GM21515 (cell line): ENCODE measurements at regions not wholly inside any gene's neighbourhood (a gene's known extent, or its start where the extent isn't known, plus 50 kb on each side); places are given as distances from the start of the nearest gene placed in this dataset.

Experiments used
- ATAC-seq: cut with Tn5 transposase; IDR thresholded peaks from one replicate; pipeline ENCODE4 v1.9.1; 2021; ENCODE audit not compliant: unreplicated experiment

GRCh38 chr3:57009802-57010201 is 50.7 kb upstream of the SPATA12 start:
- no peak for ATAC-seq

- ATAC-seq = no peak
Measured at GRCh38 chr3:57009367-57009766, 51.1 kb upstream of the SPATA12 start.

- ATAC-seq = no peak
Measured at GRCh38 chr3:57007521-57008460, 52.7 kb upstream of the SPATA12 start.

- no peak for ATAC-seq
Measured at GRCh38 chr3:57006949-57007419, 53.5 kb upstream of the SPATA12 start.

- no peak for ATAC-seq
Measured at GRCh38 chr3:57006179-57006657, 54.2 kb upstream of the SPATA12 start.

- ATAC-seq = no peak
Measured at GRCh38 chr3:57004229-57004628, 56.2 kb upstream of the SPATA12 start.

GRCh38 chr3:57003676-57004075 is 56.8 kb upstream of the SPATA12 start:
- ATAC-seq = no peak

GRCh38 chr3:57001356-57001755 is 59.1 kb upstream of the SPATA12 start:
- ATAC-seq = no peak

- no peak for ATAC-seq
Measured at GRCh38 chr3:57000012-57000411, 60.5 kb upstream of the SPATA12 start.

- ATAC-seq = no peak
Measured at GRCh38 chr3:56999547-56999946, 60.9 kb upstream of the SPATA12 start.

GRCh38 chr3:56998076-56998529 is 62.4 kb upstream of the SPATA12 start:
- no peak for ATAC-seq

- ATAC-seq = no peak
Measured at GRCh38 chr3:56997675-56998074, 62.8 kb upstream of the SPATA12 start.

GRCh38 chr3:56997041-56997440 is 63.4 kb upstream of the SPATA12 start:
- ATAC-seq = no peak

- ATAC-seq = no peak
Measured at GRCh38 chr3:56994391-56994790, 66.1 kb upstream of the SPATA12 start.

GRCh38 chr3:56990641-56991015 is 69.8 kb upstream of the SPATA12 start:
- no peak for ATAC-seq

- no peak for ATAC-seq
Measured at GRCh38 chr3:56989977-56990640, 70.4 kb upstream of the SPATA12 start.

GRCh38 chr3:56989169-56989976 is 71.1 kb upstream of the SPATA12 start:
- ATAC-seq = no peak

GRCh38 chr3:56988458-56989168 is 71.9 kb upstream of the SPATA12 start:
- ATAC-seq = no peak

- ATAC-seq = no peak
Measured at GRCh38 chr3:56987238-56987895, 73.1 kb upstream of the SPATA12 start.

- ATAC-seq = no peak
Measured at GRCh38 chr3:56986347-56986746, 74.1 kb upstream of the SPATA12 start.
